Stimulated activated naive CD4-positive, alpha-beta T cell (primary cell): ENCODE measurements at regions not wholly inside any gene's neighbourhood (a gene's known extent, or its start where the extent isn't known, plus 50 kb on each side); places are given as distances from the start of the nearest gene placed in this dataset.
A peak's percentile ranks its signal among the peaks of the same experiment; 100 is the strongest.

Experiments used
- DNase-seq, 6 experiments: peaks; one replicate each; lab custom pipeline; 2025; lab: John Stamatoyannopoulos, UW

DNA sequence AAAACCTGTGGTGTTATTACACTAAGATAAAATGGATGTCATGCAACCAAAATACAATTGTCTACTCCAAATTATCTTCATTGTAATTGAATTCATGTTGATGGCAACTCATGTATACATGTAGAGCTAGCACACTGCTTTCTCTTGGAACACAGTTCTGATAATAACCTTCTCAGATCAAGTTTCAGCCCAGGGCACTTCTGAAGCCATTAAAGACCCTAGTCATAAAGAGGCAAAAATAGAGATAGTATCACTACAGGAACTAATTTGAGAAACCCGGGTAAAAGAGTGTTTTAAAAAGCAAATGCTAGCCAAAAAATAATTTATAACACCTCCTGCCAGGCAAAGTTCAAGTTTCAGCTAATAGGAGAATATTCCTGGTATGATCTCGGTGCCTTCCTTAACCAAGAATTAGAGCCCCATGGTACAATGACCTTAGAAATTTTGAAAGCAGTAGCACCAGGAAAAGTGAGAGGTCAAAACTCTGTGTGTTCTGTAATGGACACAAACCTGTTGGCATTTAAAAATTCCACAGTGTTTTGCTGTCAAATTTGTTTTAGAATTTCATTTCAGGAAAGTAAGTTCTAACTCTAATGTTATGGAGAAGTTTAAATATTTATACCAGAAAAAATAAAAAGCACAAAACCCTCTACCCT, 105.0 kb upstream of the FRMD6 start:
- no peak for DNase-seq

DNA sequence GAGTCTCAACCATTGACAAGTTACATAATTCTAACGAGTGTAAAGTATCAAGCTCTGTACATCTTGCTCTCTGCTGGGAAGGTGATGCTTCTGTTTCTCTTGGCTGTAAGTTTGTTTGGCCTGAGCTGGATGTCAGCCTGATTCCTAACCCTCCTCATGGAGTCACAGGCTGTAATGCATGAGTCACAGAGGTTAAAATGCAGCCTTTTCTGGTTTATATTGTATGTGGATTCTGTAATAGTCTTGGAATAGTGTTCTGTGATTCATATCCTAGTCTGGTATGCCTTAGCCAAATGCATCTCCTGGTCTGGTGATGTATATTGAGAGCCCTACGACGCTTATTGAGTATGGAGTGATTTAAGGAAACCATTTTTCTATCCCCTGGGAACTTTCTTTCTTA, 104.5 kb upstream of the FRMD6 start:
- DNase-seq, result no peak

DNA sequence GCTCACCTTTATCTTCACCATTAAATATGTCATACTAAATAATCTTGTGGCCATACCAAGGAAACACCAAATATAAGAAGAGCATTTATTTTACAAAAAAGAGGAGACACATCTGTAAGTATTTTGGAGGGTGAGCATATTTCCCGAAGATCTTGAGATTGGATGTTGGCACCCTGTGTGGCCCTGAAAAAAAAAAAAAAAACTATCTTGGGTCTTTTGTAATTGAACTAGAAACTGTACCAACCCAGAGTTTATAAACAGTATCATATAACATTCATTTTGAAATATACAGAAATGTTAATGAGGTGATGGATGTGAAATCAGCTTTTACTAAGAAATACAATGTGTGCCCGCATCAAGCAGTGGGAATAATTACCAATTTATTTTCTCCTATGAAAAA, 104.0 kb upstream of the FRMD6 start:
- no peak for DNase-seq

DNA sequence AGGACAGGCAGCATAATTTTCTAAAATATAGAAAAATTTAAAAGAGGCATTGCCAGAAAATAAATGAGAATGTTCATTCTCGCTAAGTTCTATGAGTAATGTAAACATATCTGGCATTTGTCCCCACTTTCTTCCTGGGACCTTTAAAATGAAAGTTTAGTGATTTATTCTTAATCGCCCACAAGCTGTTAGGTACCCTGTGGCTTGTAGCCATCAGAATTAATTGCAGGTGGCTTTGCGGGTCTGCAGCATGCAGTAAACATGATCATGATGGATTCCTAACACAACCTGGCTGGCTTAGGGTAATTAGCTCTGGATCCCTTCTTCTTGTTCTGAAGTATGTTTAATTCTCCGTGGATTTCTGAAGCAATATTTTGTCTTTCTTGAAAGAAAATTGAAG, 103.5 kb upstream of the FRMD6 start:
- DNase-seq, result no peak

DNA sequence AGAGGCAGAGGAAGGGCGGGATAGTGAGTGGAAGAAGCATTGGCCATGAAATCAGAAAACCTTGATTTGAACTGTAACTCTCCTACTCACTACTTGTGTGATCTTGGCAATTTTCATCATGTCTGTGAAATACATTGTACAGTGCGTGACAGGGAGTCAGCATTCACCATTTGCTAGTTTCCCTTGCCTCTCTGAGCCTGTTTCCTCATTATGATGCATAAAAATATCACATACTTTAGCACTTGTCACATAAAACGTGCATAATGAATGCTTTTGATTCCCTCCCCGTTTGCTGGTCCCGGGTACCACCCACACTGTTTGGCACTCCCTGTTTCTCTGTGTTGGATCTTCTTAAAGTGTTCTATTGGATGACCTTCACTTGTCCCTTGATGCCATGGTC, 101.1 kb upstream of the FRMD6 start:
- DNase-seq, result no peak

DNA sequence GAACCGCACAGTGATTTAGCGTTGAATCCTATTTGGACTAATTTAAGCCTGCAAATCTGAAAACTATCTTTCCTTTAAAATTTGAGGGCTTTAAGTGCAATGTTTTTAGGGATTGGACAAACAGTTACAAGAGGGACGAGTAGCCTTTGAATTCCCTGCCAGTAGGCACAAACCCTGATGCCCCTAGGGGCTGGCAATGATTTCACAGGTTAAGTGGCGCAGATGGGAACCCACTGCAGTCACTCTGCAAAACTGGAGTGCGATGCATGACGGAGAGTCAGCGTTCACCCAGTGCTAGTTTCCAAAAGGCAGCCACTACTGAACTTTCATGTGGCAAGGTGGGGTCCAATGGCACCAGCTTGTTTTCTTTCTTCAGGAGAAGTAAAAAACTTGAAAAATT, 99.4 kb upstream of the FRMD6 start:
- no peak for DNase-seq

DNA sequence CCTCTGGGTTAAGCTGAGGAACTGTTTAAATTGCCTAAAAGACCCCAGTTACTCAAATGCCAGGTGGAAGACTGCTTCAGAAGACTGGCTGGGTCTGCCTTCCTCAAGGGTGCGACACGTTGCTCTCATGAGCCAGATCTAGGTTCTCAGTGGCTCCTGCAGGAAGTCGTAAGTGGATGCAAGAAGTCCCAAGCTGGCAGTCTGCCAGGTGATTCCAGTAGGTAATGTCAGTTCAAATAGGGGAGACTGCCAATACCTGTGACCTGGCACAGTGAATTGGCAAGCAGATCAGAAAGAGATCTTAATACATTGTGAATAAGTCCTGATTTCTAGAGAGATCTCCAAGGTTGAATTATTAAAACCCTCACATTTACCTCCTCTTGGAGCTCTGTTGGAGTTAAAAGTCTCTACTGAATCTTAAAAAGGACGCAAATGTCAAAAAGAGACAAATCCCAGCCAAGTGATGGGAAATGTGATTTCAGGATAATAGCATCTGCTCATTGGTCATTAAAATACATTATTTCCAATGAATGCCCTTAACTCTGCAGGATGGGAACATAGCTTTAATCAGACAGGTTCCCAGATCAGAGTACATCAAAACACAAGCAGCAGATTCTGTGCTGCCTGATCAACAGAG, 98.8 kb upstream of the FRMD6 start:
- DNase-seq, result no peak

DNA sequence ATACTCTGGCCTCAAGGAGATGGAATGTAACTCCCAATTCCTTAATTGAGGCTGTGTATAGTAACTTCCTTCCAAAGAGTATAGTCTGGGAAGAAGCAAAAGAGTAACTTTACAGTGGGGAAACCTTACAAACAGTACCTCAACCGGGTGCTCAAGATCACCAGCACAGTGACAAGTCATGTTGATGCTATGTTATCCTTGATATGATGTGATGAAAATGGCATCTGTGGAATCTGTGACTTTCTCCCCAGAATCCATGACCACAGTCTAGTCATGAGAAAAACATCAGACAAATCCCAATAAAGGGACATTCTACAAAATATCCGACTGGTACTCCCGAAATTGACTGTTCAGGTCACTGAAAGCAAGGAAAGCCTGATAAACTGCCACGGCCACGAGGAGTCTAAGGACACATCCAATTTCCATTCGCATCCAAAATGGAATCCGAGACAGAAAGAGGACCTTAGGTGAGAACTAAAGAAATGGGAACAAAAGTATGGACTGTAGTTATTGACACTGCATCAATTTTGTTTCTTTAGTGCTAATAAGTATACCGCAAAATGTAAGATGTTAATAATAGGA, 97.3 kb upstream of the FRMD6 start:
- DNase-seq, result no peak

DNA sequence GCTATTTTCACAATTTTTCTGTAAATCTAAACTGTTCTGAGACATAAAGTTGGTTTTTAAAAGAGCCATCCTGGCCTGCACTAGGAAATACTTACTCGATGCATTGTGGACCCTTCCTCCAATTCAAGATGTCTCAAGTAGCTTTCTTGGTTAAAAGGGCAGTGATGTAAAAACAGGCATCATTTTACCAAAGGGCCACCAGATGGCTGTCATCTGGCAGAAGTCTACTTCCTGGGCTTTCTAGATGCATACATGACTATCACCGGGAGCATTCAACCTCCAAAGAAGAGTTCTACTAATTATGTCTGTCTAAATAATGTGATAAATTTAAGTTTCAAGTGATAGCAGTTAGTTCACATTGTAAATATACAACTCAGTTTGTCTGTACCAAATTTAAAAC, 96.8 kb upstream of the FRMD6 start:
- no peak for DNase-seq

DNA sequence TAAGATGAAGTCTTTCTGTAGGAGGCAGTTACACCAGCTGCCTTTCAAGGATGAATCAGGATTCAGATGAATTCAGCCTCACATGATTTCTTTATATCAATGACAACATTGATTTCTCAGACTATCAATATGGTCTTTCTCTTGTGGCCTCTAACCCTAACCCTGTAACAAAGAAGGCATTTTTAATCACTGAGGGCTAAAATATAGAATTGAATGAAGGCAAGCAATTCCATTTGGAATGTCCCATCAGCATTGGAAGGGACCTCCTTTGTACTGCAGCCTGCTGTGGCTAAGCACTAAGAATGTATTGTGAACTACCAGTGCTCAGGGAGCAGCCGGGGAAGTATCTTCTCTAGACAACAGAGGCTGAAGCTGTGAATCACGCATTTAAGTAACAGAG, 90.6 kb upstream of the FRMD6 start:
- no peak for DNase-seq

DNA sequence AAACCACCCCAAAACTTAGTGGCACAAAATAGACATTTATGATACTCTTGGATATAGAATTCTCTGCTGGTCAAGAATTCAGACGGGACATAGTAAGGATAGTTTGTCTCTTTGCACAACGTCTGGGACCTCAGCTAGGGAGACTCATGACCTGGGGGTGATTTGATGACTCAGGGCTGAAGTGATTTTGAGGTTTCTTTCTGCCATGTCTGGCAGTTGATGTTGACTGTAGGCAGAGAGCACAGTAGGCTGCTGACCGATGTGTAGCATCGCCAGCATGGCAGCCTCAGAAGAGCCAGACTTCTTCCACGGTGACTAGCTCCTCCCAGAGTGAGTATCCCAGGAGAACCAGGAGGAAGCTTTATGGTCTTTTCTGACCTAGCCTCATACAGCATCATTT, 88.9 kb upstream of the FRMD6 start:
- no peak for DNase-seq

DNA sequence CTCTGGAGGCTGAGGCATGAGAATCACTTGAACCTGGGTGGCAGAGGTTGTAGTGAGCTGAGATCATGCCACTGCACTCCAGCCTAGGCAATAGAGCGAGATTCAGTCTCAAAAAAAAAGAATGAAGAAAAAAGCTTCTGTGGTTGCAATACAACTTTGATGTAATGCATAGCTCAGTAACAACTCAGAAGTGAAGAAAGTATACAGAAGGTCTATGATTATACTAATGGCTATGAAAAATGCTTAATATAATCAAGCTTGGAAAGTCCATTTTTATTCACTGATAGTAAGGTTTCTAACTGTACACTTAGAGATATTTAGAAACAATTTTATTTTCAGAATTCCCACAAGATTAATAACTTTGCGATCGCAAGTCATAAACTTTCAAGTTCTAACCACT, 88.2 kb upstream of the FRMD6 start:
- no peak for DNase-seq

DNA sequence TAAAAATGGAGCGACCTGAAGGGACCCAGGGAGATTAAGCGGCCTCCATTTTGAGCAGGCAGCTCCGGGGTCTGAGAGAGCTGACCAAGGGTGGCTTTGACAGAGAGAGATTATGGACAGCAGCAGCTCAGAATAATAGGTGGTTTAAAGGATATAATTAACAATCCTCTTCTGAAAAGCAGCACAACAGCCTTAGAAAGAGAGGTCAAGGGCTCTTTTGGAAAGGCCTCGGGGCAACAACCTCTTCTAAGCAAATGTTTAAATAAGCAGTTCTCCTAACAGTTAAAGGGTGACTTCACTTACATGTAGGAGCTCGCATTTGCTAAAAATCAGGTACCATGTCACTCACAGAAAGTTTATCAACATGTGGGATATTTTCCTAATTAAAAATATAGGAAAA, 87.2 kb upstream of the FRMD6 start:
- DNase-seq, result no peak

DNA sequence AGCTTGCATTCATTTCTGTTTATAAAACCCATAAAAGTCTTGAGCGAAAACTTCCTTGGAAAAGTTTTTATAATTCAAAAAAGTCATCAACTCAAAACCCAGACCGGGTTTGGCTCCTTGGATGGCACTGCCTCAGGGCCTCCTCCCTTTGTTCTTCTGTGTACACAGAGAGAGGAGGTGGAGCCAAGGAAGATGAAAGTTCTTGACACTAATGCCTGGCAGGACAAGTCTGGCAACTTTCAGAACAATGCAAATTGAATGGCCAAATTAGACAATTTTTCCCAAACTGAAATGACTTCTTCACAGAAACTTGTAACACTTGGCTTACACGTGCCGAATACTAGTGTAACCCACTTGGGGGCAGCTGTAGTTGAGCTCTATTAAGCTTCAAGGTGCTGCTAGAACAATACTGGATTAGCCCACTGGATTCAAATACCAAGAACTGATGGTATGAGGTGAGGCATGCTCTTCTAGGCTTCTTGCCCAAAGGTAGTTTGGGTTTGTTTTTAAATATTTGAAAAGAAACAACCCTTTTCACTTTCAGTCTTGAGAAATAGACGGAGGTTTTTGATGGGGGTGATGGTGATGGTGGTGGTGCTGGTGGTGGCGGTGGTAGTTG, 86.6 kb upstream of the FRMD6 start:
- DNase-seq, result no peak

DNA sequence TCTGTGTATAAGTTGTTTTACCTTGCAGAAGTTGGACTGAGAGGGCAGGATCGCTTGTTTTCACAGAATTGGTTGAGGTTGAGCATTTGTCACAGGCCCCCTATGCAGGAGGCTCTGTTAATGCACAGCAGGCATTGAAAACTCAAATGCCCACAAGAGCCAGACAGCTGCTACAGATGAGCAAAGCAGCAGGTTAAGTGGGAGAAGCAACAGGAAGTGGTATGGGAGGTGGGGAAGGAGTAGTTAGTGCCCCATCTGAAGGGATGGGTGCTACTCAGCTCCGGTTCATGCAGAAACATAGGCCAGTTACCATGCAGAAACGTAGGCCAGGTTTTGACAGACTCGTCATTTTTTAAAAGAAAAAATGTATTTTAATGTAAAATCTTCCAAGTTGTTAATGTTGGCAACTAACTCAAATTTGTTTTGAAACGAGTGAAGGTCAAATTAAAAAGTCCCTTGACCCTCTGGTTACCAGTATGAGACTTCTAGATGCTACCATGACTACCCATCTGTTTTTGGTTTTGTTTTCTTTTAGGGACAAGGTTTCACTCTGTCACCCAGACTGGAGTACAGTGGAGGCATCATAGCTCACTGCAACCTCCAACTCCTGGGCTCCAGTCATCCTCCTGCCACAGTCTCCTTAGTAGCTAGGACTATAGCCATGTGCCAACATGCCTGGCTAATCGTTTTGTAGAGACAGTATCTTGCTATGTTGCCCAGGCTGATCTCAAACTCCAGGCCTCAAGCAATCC, 84.7 kb upstream of the FRMD6 start:
- peak in 1 of 6 experiments; percentile 8 for DNase-seq

DNA sequence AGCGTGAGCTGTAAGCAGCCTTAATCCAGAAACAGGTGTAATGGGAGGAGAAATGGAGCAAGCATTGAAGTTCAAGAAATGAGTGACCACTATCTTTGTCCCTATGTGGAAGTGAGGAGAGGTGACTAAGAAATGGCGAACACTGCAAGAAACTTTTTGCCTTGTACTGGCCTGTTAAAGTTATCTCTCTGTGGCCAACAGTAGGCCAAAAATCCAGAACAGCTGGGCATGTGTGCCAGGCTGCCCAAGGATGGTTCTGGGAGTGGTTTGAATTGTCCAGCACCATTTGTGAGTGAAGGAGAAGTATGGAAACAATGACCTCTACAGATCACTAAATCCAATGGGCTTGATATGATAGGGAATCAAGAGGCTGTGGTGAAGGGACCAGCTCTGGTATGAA, 83.3 kb upstream of the FRMD6 start:
- no peak for DNase-seq

DNA sequence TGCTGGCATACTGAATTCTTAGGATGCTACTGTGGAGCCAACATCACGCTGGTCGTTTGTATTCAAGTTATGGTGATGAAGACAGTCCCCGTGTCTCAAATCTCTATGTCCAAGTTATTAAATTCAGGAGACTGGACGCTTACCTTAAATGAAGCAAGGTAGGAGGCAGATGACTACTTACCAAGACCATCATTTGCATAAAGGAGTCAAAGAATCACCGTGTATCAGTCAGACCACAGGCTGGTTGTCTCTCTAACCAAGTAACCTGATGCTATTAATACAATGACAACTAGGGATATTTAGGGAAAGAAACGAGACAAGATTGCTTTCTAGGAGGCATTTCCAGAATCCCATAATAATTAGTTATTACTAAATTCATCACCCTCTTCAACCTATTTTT, 78.1 kb upstream of the FRMD6 start:
- no peak for DNase-seq

DNA sequence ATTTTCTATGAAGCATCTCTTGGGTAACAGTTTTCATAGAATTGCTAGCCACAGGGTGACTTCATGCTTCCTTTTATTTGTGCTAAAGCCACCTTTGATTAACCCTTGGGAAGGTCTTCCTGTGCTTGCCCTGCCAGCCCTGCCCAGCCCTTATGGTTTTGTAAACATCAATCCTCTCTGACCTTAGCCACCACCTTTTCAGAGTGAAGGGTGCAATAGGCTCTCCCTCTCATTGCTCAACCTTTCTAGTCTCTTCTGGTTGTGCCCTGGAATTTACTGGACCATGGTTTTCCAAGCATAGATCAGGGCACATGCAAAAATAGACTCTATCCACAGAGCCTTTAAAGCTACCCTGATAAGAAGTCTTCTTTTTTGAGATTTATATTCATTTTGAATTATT, 77.7 kb upstream of the FRMD6 start:
- DNase-seq, result no peak

DNA sequence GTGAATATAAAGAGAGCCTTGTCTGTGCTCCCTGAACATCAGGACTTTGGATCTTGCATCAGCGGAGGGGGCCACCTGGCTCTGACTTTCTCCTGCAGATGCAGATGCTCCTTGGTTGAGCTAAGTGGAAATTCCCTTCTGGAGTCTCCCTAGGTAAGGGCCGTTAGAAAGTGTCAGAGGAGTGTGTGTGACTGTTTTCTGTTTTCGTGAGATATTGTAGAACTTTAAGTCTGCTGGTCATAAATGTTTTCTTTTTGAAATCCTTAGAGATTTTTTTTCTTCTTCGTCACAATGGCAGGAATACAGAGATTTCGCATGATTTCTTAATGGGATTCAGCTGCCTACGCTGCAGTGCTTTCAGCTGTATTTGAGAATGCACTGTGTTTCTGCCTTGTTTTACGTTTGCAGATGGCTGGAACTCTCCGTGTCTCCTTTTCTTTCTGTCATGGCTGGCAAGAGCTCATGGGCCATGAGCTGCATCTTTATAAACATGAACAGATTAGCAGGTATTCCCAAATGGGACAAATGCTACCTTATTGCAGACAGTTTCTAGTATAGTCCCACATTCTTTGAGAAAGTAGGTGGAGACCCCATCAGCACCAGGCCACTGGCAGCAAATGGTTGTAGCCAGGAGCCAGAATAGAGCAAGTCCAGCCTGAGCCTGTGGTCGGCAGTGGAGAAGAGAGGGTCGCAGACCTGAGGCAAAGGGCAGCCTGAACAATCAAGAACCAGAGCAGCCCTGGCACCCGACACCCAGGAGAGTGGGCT, 76.2 kb upstream of the FRMD6 start:
- no peak for DNase-seq

DNA sequence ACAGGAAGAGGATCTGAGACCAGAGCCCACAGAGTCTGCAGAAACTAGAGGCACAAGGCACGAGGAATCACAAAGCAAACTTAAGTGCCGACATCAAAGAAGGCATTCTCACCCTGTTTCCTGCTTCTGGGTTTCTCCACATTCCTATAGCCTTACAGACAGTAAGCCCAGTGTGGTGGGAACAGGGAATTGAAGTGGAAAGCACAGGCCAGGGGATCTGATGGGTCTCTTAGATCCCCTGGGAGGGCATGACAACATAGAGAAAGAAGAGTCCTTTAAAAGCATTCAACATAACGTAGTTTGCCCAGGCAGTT, 75.6 kb upstream of the FRMD6 start:
- DNase-seq, result no peak

DNA sequence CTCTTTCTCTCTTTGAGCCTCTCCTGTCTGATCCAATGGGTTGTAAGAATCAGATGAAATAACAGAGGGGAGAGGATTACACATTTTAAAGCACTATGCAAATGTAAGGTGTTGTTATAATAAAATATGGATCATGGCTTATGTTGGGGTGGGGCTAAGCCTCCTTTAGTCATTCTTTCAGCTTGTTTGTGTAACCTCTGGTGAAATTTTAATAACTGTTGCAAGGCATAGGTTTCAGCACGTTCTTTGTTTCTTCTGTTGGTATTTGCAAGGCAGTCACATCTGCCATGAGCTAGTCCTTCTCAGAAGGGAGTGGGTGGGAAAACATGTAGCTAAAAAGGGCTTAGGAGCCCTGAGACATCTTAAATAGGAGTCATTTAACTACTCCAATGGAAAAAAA, 74.8 kb upstream of the FRMD6 start:
- DNase-seq, result no peak

DNA sequence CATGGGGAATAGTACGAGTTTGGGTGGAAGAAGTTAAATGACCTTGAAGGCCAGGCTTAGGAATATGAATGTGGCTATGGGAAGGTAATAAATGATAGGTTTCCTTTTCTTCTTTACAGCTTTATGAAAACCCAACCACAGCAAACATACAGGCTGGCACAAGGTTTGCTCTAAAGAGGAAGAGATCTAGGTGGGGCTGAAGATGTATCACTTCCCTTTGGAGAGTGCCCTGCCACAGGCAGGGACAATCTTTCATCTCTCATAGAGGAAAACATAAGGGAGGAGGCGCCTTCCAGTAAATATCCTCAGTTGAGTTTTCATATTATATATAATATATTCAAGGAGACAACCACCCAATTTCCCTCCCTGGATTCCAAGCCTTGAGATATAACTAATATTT, 72.9 kb upstream of the FRMD6 start:
- DNase-seq, result no peak
